Ramos (cell line): ENCODE measurements at regions not wholly inside any gene's neighbourhood (a gene's known extent, or its start where the extent isn't known, plus 50 kb on each side); places are given as distances from the start of the nearest gene placed in this dataset.

Source experiments
- in situ Hi-C: fragments of 300-500 bp; cut with MboI; formaldehyde crosslinking; loops from one replicate; pipeline ENCODE4 v1.14.3; 2022; ENCODE audit warnings: low sequenced_read_pairs; ENCODE audit not compliant: unreplicated experiment

GRCh38 chr2:219692521-219692920 is 65.1 kb downstream of the SLC4A3 start:
- in situ Hi-C loops = no loop called here

GRCh38 chr2:219695145-219695709 is 67.8 kb downstream of the SLC4A3 start:
- in situ Hi-C loops = no loop called here

GRCh38 chr2:219697811-219698747 is 70.6 kb downstream of the SLC4A3 start:
- in situ Hi-C loops = no loop called here

GRCh38 chr2:219698748-219699439 is 71.5 kb downstream of the SLC4A3 start:
- in situ Hi-C loops = no loop called here

- in situ Hi-C loops = no loop called here
These were observed 72.0 kb downstream of the SLC4A3 start for GRCh38 chr2:219699440-219699821.

GRCh38 chr2:219701847-219702634 is 74.6 kb downstream of the SLC4A3 start:
- in situ Hi-C loops = no loop called here

- in situ Hi-C loops = no loop called here
These were observed 75.5 kb downstream of the SLC4A3 start for GRCh38 chr2:219702796-219703545.

GRCh38 chr2:219704878-219705277 is 77.4 kb downstream of the SLC4A3 start:
- in situ Hi-C loops = no loop called here

- in situ Hi-C loops = no loop called here
These were observed 79.4 kb downstream of the SLC4A3 start for GRCh38 chr2:219706823-219707281.

GRCh38 chr2:219707496-219708285 is 80.3 kb downstream of the SLC4A3 start:
- in situ Hi-C loops = no loop called here

- in situ Hi-C loops = no loop called here
These were observed 81.9 kb downstream of the SLC4A3 start for GRCh38 chr2:219709331-219709761.

- in situ Hi-C loops = no loop called here
These were observed 85.7 kb downstream of the SLC4A3 start for GRCh38 chr2:219713110-219713509.

GRCh38 chr2:219714681-219715400 is 87.4 kb downstream of the SLC4A3 start:
- in situ Hi-C loops = no loop called here

GRCh38 chr2:219718066-219718465 is 90.6 kb downstream of the SLC4A3 start:
- in situ Hi-C loops = no loop called here

GRCh38 chr2:219719521-219719920 is 92.1 kb downstream of the SLC4A3 start:
- in situ Hi-C loops = no loop called here

GRCh38 chr2:219720956-219721355 is 93.5 kb downstream of the SLC4A3 start:
- in situ Hi-C loops = no loop called here

- in situ Hi-C loops = no loop called here
These were observed 94.9 kb downstream of the SLC4A3 start for GRCh38 chr2:219722276-219722879.

GRCh38 chr2:219723311-219723710 is 95.9 kb downstream of the SLC4A3 start:
- in situ Hi-C loops = no loop called here
